WTC11 (cell line): ENCODE measurements at regions not wholly inside any gene's neighbourhood (a gene's known extent, or its start where the extent isn't known, plus 50 kb on each side); places are given as distances from the start of the nearest gene placed in this dataset.

Experiments used
- ATAC-seq: fragments of 200-7000 bp; cut with Tn5 transposase; 2 replicates; pipeline ENCODE4 v1.10.0; 2021; ENCODE audit warnings: mild to moderate bottlenecking, moderate library complexity
- CTCF ChIA-PET: fragments of 300-600 bp; sonication (Branson Sonifier 250); formaldehyde crosslinking; loops from one replicate; lab custom pipeline; 2021; ENCODE audit warnings: antibody characterized with exemption; lab: Charles Lee
- POLR2A ChIA-PET: fragments of 350-600 bp; sonication (Branson Sonifier 250); formaldehyde crosslinking; loops from one replicate; lab custom pipeline; 2021; ENCODE audit warnings: antibody characterized with exemption; lab: Charles Lee
- DNase-seq: peaks from one replicate; pipeline ENCODE4 v3.0.0; 2021; ENCODE audit warnings: low spot score
- H3K27ac Mint-ChIP-seq: 2 replicates; pipeline ENCODE4 v1.8.0; 2021; ENCODE audit warnings: mixed read lengths
- H3K27me3 Mint-ChIP-seq: 2 replicates; pipeline ENCODE4 v1.8.0; 2021; ENCODE audit warnings: low read depth, mild to moderate bottlenecking, moderate library complexity, mixed read lengths
- H3K36me3 Mint-ChIP-seq: 2 replicates; pipeline ENCODE4 v1.8.0; 2021; ENCODE audit warnings: mixed read lengths
- H3K4me1 Mint-ChIP-seq: 2 replicates; pipeline ENCODE4 v1.8.0; 2022; ENCODE audit warnings: mixed read lengths
- H3K4me3 Mint-ChIP-seq: 2 replicates; pipeline ENCODE4 v1.8.0; 2021; ENCODE audit warnings: mild to moderate bottlenecking, moderate library complexity, mixed read lengths
- H3K9me3 Mint-ChIP-seq: 2 replicates; pipeline ENCODE4 v1.8.0; 2021; ENCODE audit warnings: mixed read lengths
- ATF1 ChIP-seq: sonication (generic); formaldehyde crosslinking; IDR thresholded peaks from 2 replicates; pipeline ENCODE4 v1.8.1; 2023; ENCODE audit warnings: mild to moderate bottlenecking, moderate library complexity, missing genetic modification reagents
- CTCF ChIP-seq: fragments of 200-600 bp; IDR thresholded peaks from 2 replicates; pipeline ENCODE4 v1.8.0; 2022; ENCODE audit warnings: antibody characterized with exemption
- E2F1 ChIP-seq: sonication (generic); formaldehyde crosslinking; IDR thresholded peaks from 2 replicates; pipeline ENCODE4 v1.8.0; 2022; ENCODE audit warnings: mild to moderate bottlenecking, missing genetic modification reagents
- FOXK1 ChIP-seq: sonication (generic); formaldehyde crosslinking; IDR thresholded peaks from 2 replicates; pipeline ENCODE4 v1.8.0; 2022; ENCODE audit warnings: mild to moderate bottlenecking, moderate library complexity, missing genetic modification reagents
- FOXP1 ChIP-seq: sonication (generic); formaldehyde crosslinking; IDR thresholded peaks from 2 replicates; pipeline ENCODE4 v1.8.0; 2022; ENCODE audit warnings: missing genetic modification reagents, mild to moderate bottlenecking, moderate library complexity, borderline replicate concordance
- GTF2I ChIP-seq: fragments of 250-450 bp; sonication (Bioruptor Pico); conservative IDR thresholded peaks from 2 replicates; pipeline ENCODE4 v1.4.0; 2021; ENCODE audit warnings: mild to moderate bottlenecking
- JUN ChIP-seq: sonication (generic); formaldehyde crosslinking; IDR thresholded peaks from 2 replicates; pipeline ENCODE4 v1.8.0; 2023; ENCODE audit warnings: mild to moderate bottlenecking, missing genetic modification reagents
- MLX ChIP-seq: sonication (generic); formaldehyde crosslinking; IDR thresholded peaks from 2 replicates; pipeline ENCODE4 v1.8.1; 2023; ENCODE audit warnings: mild to moderate bottlenecking, missing genetic modification reagents, moderate library complexity
- MXD4 ChIP-seq: fragments of 250-450 bp; sonication (Bioruptor Pico); IDR thresholded peaks from 2 replicates; pipeline ENCODE4 v1.8.0; 2021; ENCODE audit warnings: mild to moderate bottlenecking, moderate library complexity, borderline replicate concordance
- NFATC4 ChIP-seq: fragments of 250-450 bp; sonication (Bioruptor Pico); IDR thresholded peaks from 2 replicates; pipeline ENCODE4 v1.9.0; 2021; ENCODE audit warnings: mild to moderate bottlenecking
- NFE2L1 ChIP-seq: sonication (generic); formaldehyde crosslinking; IDR thresholded peaks from 2 replicates; pipeline ENCODE4 v1.8.1; 2023; ENCODE audit warnings: missing genetic modification reagents
- OVOL2 ChIP-seq: fragments of 250-450 bp; sonication (Bioruptor Pico); IDR thresholded peaks from 2 replicates; pipeline ENCODE4 v1.9.0; 2021; ENCODE audit warnings: mild to moderate bottlenecking, borderline replicate concordance
- RORB ChIP-seq: fragments of 250-450 bp; sonication (Bioruptor Pico); IDR thresholded peaks from 2 replicates; pipeline ENCODE4 v1.9.0; 2021; ENCODE audit warnings: mild to moderate bottlenecking
- SP1 ChIP-seq: sonication (generic); formaldehyde crosslinking; conservative IDR thresholded peaks from 2 replicates; pipeline ENCODE4 v1.8.1; 2022; ENCODE audit warnings: missing genetic modification reagents
- STAT6 ChIP-seq: sonication (generic); formaldehyde crosslinking; conservative IDR thresholded peaks from 2 replicates; pipeline ENCODE4 v1.8.1; 2023; ENCODE audit warnings: mild to moderate bottlenecking, low read depth, missing genetic modification reagents, moderate library complexity
- TCF7 ChIP-seq: sonication (generic); formaldehyde crosslinking; IDR thresholded peaks from 2 replicates; pipeline ENCODE4 v1.8.0; 2022; ENCODE audit warnings: mild to moderate bottlenecking, low read depth, missing genetic modification reagents, moderate library complexity
- TEAD4 ChIP-seq: sonication (generic); formaldehyde crosslinking; IDR thresholded peaks from 2 replicates; pipeline ENCODE4 v1.8.0; 2022; ENCODE audit warnings: mild to moderate bottlenecking, missing genetic modification reagents
- TP53 ChIP-seq: sonication (generic); formaldehyde crosslinking; IDR thresholded peaks from 2 replicates; pipeline ENCODE4 v1.8.1; 2023; ENCODE audit warnings: mild to moderate bottlenecking, missing genetic modification reagents
- ZNF219 ChIP-seq: sonication (generic); formaldehyde crosslinking; IDR thresholded peaks from 2 replicates; pipeline ENCODE4 v1.8.0; 2023; ENCODE audit warnings: missing genetic modification reagents, mild to moderate bottlenecking, borderline replicate concordance
- ZNF232 ChIP-seq: sonication (generic); formaldehyde crosslinking; IDR thresholded peaks from 2 replicates; pipeline ENCODE4 v1.8.0; 2022; ENCODE audit warnings: mild to moderate bottlenecking, missing genetic modification reagents

GRCh38 chr5:159571501-159572244, 241.4 kb upstream of the IL12B start (continued):
- no peak for TF ChIP-seq GTF2I (CRISPR knock-in tag)
- no peak for TF ChIP-seq STAT6 (CRISPR knock-in tag)
- no peak for TF ChIP-seq OVOL2 (CRISPR knock-in tag)
- no peak for TF ChIP-seq ZNF232
- no peak for TF ChIP-seq SP1 (CRISPR knock-in tag)

GRCh38 chr5:159576902-159577301, 246.6 kb upstream of the IL12B start:
- H3K4me3 Mint-ChIP-seq: no peak overlapping the region
- no peaks in the 10 kb centered on the region for H3K36me3 Mint-ChIP-seq
- DNase-seq (no peak), ATAC-seq (no peak)
- TF ChIP-seq JUN: no peak
- TF ChIP-seq MXD4 (CRISPR knock-in tag): no peak
- no peak for TF ChIP-seq NFE2L1
- no peak for TF ChIP-seq FOXK1
- no peak for TF ChIP-seq ATF1 (CRISPR knock-in tag)
- no peak for TF ChIP-seq E2F1 (CRISPR knock-in tag)
- no peak for TF ChIP-seq FOXP1
- TF ChIP-seq ZNF219 (CRISPR knock-in tag): no peak
- POLR2A ChIA-PET: no interaction called here
- H3K27me3 Mint-ChIP-seq: no peaks in the 10 kb centered on the region
- H3K27ac Mint-ChIP-seq: no peak overlapping the region
- no peaks in the 10 kb centered on the region for H3K9me3 Mint-ChIP-seq
- H3K4me1 Mint-ChIP-seq: peaks cover 8% of the 10 kb centered on the region
- CTCF ChIA-PET: interaction anchor here (0.6 kb wide), 1 partner anchor 383 kb away, joined by 4 read pairs; no protein-coding TSS in a partner anchor

GRCh38 chr5:159581502-159582249, 251.4 kb upstream of the IL12B start:
- TF ChIP-seq NFATC4 (CRISPR knock-in tag): no peak
- no peak for TF ChIP-seq CTCF
- TF ChIP-seq TCF7 (CRISPR knock-in tag): no peak
- no peak for TF ChIP-seq MLX (CRISPR knock-in tag)
- no peak for TF ChIP-seq TP53
- TF ChIP-seq STAT6 (CRISPR knock-in tag): no peak
- no peak for TF ChIP-seq TEAD4 (CRISPR knock-in tag)
- TF ChIP-seq RORB (CRISPR knock-in tag): no peak
- Mint-ChIP-seq H3K36me3 (no peaks in the 10 kb centered on the region), H3K4me3 (no peak overlapping the region), H3K9me3 (peaks cover 8% of the 10 kb centered on the region), H3K27me3 (no peaks in the 10 kb centered on the region), H3K4me1 (0 out of 2 replicates have a peak, but pooled peaks cover 5% of the 10 kb centered on the region), H3K27ac (no peak overlapping the region)
- ATAC-seq (peak; percentile 47), DNase-seq (no peak)
- POLR2A ChIA-PET: interaction anchor here (0.6 kb wide), 1 partner anchor 79 kb away, joined by 3 read pairs; no protein-coding TSS in a partner anchor
- CTCF ChIA-PET: interaction anchor here (0.6 to 1.3 kb wide), 8 partner anchors 10 to 405 kb away, joined by 3 to 8 read pairs (median 4); partner anchors contain the start of gene ADRA1B
